SJCRH30 (cell line): ENCODE measurements at regions not wholly inside any gene's neighbourhood (a gene's known extent, or its start where the extent isn't known, plus 50 kb on each side); places are given as distances from the start of the nearest gene placed in this dataset.
"Not testable (repeated sequence)": the region's sequence is repeated elsewhere in the genome, so short reads cannot be mapped to it uniquely, and the experiment has no call there.

Source experiments
- DNase-seq, 2 experiments: peaks; one replicate each; pipeline ENCODE4 v3.0.0-alpha.2; 2015 to 2020
- H3K27ac ChIP-seq: fragments of 250-450 bp; sonication (Bioruptor Pico); 2 replicates; pipeline ENCODE4 v1.5.1; 2020; ENCODE audit warnings: mild to moderate bottlenecking, moderate library complexity
- H3K27me3 ChIP-seq: fragments of 250-450 bp; sonication (Bioruptor Pico); 2 replicates; pipeline ENCODE4 v1.5.1; 2020; ENCODE audit warnings: mild to moderate bottlenecking, moderate library complexity
- H3K36me3 ChIP-seq: fragments of 250-450 bp; sonication (Bioruptor Pico); 2 replicates; pipeline ENCODE4 v1.5.1; 2020; ENCODE audit warnings: mild to moderate bottlenecking, moderate library complexity
- H3K4me1 ChIP-seq: fragments of 250-450 bp; sonication (Bioruptor Pico); 2 replicates; pipeline ENCODE4 v1.5.1; 2020; ENCODE audit warnings: mild to moderate bottlenecking, moderate library complexity
- H3K4me3 ChIP-seq: fragments of 250-450 bp; sonication (Bioruptor Pico); 2 replicates; pipeline ENCODE4 v1.5.1; 2020; ENCODE audit warnings: mild to moderate bottlenecking, moderate library complexity
- H3K9me3 ChIP-seq: fragments of 250-450 bp; sonication (Bioruptor Pico); replicated peaks from 2 replicates; pipeline ENCODE4 v1.5.1; 2020; ENCODE audit warnings: mild to moderate bottlenecking, moderate library complexity

DNA sequence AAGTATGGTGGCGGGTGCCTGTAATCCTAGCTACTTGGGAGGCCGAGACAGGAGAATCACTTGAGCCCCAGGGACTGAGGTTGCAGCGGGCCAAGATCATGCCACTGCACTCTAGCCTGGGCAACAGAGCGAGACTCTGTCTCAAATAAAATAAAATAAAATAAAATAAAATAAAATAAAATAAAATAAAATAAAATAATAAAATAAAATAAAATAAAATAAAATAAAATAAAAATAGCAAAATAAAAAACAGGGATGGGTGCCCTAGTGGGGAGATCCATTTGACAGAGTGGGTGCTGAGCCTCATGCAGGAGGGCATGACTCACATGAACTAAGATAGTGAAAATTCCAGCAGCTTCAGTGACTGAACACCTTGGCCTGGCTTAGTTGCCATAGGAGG lies 460.7 kb downstream of the PLPP3 start:
- not testable (repeated sequence) for H3K4me1 ChIP-seq, DNase-seq, H3K27me3 ChIP-seq, H3K4me3 ChIP-seq, H3K9me3 ChIP-seq, H3K36me3 ChIP-seq, H3K27ac ChIP-seq

DNA sequence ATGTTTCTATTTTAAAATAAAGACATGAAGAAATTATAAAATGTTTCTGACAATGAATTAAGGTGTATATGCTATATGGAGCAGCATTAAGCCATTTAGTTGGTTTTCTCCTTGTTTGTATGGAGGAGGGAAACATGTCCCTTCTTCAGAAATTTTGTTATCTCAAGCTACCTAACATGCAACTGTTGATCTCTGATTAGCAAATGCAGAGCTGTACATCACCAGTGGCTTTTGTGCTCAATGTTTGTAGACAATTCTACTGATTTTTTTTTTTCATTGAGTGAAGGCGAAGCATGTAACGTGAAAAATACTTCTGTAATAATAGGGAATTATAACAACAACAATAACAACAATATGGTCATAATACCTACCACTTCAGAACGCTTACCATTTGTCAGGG lies 463.7 kb downstream of the PLPP3 start:
- Histone ChIP-seq H3K27ac (no peak overlapping the region), H3K27me3 (no peaks in the 10 kb centered on the region), H3K4me3 (no peak overlapping the region), H3K36me3 (no peaks in the 10 kb centered on the region), H3K9me3 (no peaks in the 10 kb centered on the region), H3K4me1 (no peaks in the 10 kb centered on the region)
- no peak for DNase-seq

DNA sequence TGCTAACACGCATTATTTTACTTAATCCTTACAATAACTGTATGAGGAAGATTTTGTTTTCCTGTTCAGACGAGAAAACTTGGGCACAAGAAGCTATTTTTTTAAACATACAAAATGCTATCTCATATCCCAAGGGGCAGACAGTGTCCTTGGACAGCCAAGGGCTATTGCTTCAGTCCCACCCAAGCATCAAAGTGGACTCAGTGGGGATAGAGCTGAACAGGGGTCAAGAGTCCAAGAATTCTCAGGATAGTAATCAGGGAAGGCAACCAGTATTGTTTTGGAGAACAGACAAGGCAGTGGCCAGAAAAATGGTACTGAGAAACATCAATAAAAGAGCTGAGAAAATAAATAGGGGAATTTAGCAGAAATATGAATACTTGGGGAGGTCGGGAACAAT lies 465.7 kb downstream of the PLPP3 start:
- H3K36me3 ChIP-seq, result no peaks in the 10 kb centered on the region
- no peak overlapping the region for H3K27ac ChIP-seq
- H3K4me1 ChIP-seq, result no peaks in the 10 kb centered on the region
- no peak overlapping the region for H3K4me3 ChIP-seq
- no peaks in the 10 kb centered on the region for H3K27me3 ChIP-seq
- DNase-seq, result no peak
- no peaks in the 10 kb centered on the region for H3K9me3 ChIP-seq

DNA sequence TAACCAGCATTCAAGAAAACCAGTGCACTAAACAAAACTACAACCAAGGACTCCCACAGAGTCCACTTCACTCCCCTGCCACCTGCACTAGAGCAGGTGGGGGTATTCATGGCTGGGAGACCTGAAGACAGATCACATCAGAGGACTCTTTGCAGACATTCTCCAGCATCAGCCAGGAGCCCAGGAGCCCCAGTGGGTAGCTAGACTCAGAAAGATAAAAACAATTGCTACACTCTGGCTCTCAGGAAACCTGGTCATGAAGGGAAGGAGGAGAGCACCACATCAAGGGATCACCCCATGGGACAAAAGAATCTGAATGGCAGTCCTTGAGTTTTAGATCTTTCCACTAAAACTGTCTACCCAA lies 472.1 kb downstream of the PLPP3 start:
- Histone ChIP-seq H3K4me1 (peaks cover 3% of the 10 kb centered on the region; the same call in 1 of the 2 replicates), H3K36me3 (no peaks in the 10 kb centered on the region), H3K4me3 (no peak overlapping the region), H3K27me3 (no peaks in the 10 kb centered on the region), H3K9me3 (no peaks in the 10 kb centered on the region; the same call in 1 of the 2 replicates), H3K27ac (no peak overlapping the region)
- DNase-seq, result no peak

DNA sequence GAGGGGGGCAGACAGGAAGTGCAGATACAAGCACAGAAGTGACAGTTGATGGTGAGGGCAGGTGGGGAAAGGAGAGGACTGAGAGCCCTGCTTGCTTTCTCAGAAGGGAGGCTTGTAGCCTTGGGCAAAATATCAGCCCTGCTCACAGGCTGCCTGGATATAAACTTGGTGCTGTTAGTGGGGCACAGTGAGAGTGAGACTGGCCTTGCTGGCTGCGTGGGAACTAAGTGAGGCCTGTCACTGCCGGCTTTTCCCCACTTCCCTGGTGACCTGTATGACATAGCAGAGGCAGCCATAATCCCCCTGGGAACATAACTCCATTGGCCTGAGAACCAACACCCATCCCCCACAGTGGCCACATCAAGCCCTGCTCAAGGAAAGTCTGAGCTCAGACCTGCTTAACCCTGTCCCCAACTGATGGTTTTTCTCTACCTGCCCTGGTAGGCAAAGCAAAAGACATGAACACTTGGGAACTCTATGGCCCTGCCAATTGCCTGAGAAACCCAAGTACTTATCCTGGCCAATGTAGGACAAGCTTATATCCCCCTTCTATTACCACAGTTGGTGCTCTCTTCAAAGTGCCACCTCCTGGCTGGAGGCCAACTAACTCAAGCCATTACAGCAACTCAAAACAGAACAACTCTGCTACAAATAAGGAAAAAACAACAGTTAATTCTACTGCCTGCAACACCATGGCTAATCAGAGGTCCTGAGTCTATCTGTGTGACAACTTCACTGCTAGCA lies 472.7 kb downstream of the PLPP3 start:
- Histone ChIP-seq H3K36me3 (no peaks in the 10 kb centered on the region), H3K4me1 (peaks cover 3% of the 10 kb centered on the region; the same call in 1 of the 2 replicates), H3K27me3 (no peaks in the 10 kb centered on the region), H3K27ac (no peak overlapping the region), H3K4me3 (no peak overlapping the region), H3K9me3 (no peaks in the 10 kb centered on the region; the same call in 1 of the 2 replicates)
- peak; percentile 33 to 50 for DNase-seq

DNA sequence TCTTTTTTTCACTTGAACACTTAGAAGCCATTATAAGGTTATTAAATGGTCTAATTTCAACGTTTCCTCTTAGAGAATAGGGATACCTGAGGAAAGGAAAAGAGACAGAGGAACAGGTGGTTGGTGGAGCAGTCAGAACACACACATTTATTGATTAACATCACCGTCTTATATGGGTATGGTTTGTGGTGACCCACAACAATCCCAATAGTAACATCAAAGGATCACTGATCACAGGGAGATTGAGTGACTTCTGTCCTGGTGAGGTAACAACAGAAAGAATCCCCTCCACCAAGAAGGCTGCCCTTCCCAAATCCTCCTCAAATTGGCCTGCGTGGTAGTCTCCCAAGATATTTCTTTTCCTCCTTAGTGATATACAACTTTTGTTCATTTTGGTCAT lies 474.0 kb downstream of the PLPP3 start:
- Histone ChIP-seq H3K27ac (no peak overlapping the region), H3K4me3 (no peak overlapping the region), H3K27me3 (no peaks in the 10 kb centered on the region), H3K4me1 (peaks cover 3% of the 10 kb centered on the region; the same call in 1 of the 2 replicates), H3K9me3 (no peaks in the 10 kb centered on the region; the same call in 1 of the 2 replicates), H3K36me3 (no peaks in the 10 kb centered on the region)
- no peak for DNase-seq

DNA sequence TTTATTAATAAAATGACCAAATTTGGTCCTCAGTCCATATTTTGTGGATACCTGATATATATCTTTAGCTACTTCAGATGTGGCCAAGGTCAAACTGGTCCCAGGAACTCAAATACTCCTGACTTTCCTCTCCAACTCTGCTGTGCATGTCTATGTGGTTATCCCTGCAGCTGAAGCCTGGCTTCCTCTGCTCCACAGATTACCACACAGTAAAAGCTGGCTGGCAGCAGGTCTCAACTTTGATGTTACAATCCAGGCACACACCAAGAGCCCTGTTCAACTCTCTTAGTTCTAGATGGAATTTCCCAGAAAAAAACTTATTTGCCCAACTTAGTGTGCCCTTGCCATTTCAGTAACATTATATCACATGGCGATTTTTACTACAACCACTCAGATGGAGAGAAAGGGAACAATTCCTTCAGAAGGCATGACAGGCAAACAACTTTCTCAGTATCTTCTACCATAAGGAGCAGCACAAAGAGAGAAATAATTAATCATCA lies 479.5 kb downstream of the PLPP3 start:
- Histone ChIP-seq H3K27me3 (no peaks in the 10 kb centered on the region), H3K4me1 (no peaks in the 10 kb centered on the region), H3K4me3 (no peak overlapping the region), H3K36me3 (no peaks in the 10 kb centered on the region), H3K27ac (no peak overlapping the region), H3K9me3 (no peaks in the 10 kb centered on the region; the same call in 1 of the 2 replicates)
- DNase-seq, result no peak

DNA sequence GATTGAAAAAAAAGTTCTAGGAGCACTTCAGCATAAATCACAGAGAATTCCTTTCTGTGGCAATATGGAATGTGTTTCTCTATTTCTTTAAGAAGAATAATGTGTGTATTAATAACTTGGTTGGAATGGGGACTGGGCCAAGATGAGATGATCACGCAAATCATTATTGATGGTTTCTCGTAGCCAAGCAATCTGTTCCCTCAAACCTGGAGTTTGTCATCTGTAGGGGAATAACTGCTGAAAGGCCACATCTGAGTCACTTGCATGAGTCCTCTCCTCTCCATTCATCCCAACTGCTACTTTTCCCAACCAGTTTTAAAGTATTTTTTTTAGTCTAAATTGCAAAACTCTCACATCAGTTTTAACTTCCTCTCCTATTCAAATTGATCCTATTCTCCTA lies 480.4 kb downstream of the PLPP3 start:
- H3K36me3 ChIP-seq, result no peaks in the 10 kb centered on the region
- H3K27ac ChIP-seq, result no peak overlapping the region
- no peaks in the 10 kb centered on the region for H3K27me3 ChIP-seq
- no peaks in the 10 kb centered on the region for H3K4me1 ChIP-seq
- H3K4me3 ChIP-seq, result no peak overlapping the region
- no peak for DNase-seq
- no peaks in the 10 kb centered on the region; the same call in 1 of the 2 replicates for H3K9me3 ChIP-seq

DNA sequence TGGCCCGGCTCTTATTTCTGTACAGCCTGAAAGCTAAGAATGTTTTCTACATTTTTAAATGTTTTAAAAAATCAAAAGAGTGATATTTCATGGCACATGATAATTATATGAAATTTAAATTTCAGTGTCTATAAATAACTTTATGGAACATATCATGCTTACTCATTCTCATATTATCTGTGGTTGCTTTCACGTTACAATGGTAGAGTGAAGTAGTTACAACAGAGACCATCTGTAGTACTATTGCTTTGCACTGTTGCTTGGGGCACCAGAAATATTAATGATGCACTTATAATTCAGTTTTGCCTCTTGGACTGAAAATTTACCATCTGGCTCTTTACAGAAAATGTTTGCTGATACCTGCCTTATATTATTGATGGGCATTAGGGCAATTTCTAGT lies 481.6 kb downstream of the PLPP3 start:
- Histone ChIP-seq H3K27ac (no peak overlapping the region), H3K4me3 (no peak overlapping the region), H3K36me3 (no peaks in the 10 kb centered on the region), H3K9me3 (no peaks in the 10 kb centered on the region; the same call in 1 of the 2 replicates), H3K27me3 (no peaks in the 10 kb centered on the region), H3K4me1 (no peaks in the 10 kb centered on the region)
- DNase-seq, result no peak

DNA sequence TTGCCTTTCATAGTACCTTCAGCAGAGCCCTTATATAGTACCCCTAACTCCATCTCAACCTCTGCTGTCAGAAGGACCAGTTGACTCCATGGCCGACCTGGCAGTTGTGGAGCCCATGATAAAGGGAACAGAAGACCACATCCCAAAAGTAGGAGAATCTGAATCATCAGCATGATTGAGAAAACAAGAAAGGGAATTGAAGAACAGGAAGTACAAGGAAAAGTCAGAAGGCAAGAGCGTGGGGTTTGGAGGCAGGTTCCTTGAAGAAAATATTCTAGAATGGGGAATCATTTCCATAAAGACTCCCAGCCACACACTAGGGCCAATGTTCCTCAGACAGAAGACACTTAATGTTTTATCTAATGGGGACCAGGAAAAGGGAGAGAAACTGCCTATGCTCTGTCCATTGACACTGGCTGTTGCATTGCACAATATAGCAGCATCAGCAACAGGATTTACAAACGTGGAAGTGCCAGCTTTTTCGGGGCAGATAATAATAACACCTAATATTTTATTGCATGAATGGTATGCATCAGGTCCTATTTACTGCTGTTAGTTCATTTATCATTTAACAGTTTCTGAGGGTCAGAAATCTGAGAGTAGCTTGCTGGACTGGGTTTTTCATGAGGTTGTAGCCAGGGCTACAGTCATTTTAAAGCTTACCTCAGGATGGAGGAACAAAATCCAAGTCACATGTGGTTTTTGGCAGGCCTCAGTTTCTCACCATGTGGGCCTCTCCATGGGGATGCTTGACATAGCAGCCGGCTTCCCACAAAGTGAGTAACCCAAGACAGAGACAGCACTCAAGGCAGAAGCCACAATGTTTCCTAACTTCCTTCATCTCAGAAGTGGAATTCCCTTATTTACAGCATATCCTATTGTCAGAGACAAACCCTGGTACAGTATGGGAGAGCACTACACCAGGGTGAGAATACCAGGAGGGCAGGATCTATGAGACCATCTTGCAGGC lies 483.4 kb downstream of the PLPP3 start:
- no peaks in the 10 kb centered on the region for H3K27me3 ChIP-seq
- no peak for DNase-seq
- no peaks in the 10 kb centered on the region for H3K9me3 ChIP-seq
- H3K27ac ChIP-seq, result no peak overlapping the region
- no peaks in the 10 kb centered on the region for H3K4me1 ChIP-seq
- no peaks in the 10 kb centered on the region for H3K36me3 ChIP-seq
- H3K4me3 ChIP-seq, result no peak overlapping the region

DNA sequence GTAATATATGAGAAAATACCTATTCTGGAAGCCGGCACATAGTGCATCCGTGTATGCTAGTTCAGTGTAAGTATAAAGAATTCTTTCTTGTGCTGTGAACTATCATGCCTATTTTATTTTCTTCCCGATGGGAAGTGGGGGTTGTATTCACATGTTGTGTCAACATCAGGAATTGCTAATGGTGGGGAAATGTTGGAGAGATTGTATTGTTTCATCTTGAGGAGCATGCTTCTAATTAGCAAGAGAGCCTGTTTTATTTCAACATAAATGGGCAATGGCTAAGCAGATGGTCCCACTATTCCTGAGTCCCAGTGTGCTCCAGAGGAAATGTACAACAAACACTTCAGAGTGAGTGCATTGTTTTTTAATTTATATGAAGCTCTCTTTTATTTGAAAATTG lies 485.2 kb downstream of the PLPP3 start:
- H3K9me3 ChIP-seq, result no peaks in the 10 kb centered on the region
- no peaks in the 10 kb centered on the region for H3K27me3 ChIP-seq
- no peaks in the 10 kb centered on the region for H3K36me3 ChIP-seq
- no peak for DNase-seq
- H3K4me1 ChIP-seq, result no peaks in the 10 kb centered on the region
- H3K27ac ChIP-seq, result no peak overlapping the region
- H3K4me3 ChIP-seq, result no peak overlapping the region

DNA sequence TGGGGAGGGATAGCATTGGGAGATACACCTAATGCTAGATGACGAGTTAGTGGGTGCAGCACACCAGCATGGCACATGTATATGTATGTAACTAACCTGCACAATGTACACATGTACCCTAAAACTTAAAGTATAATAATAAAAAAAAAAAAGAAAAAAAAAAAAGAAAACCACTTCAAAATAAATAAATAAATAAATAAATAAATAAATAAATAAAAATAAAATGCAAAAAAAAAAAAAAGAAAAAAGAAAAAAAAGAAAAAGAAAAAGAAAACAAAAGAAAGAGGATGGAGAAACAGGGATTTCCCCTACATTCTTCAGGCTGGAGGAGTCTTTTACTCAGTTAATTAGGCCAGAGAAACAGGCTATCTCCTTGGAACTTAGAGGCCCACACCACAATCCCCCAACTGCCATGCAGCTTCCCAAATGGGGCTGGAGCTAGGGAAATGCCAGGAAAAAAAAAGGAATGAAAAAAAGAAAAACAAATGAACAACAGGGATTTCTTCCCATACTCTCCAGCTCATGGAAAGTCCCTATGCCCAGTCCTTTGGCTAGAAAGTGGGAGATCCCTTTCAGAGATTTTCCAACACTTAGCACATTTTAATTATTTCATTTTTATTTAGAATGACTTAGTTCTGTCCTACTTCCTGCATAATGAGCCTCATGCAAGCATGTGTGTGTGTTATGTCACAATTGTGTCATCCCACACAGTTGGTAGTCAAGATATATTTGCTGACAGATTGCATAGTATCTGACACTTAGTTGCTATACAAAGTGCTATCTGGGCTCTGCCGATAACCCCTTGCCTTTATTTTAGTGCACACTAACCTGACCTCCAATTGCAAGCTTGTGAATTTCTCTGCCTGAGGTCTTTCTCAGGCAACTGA lies 486.4 kb downstream of the PLPP3 start:
- Histone ChIP-seq H3K9me3 (no peaks in the 10 kb centered on the region), H3K36me3 (no peaks in the 10 kb centered on the region), H3K4me1 (no peaks in the 10 kb centered on the region), H3K27me3 (no peaks in the 10 kb centered on the region), H3K27ac (no peak overlapping the region), H3K4me3 (no peak overlapping the region)
- DNase-seq, result no peak

DNA sequence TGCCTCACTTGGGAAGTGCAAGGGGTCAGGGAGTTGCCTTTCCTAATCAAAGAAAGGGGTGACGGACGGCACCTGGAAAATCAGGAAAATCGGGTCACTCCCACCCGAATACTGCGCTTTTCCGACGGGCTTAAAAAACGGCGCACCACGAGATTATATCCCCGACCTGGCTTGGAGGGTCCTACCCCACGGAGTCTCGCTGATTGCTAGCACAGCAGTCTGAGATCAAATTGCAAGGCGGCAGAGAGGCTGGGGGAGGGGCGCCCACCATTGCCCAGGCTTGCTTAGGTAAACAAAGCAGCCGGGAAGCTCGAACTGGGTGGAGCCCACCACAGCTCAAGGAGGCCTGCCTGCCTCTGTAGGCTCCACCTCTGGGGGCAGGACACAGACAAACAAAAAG lies 489.5 kb downstream of the PLPP3 start:
- H3K4me1 ChIP-seq, H3K27ac ChIP-seq, DNase-seq, H3K4me3 ChIP-seq, H3K27me3 ChIP-seq, H3K36me3 ChIP-seq, H3K9me3 ChIP-seq: not testable (repeated sequence)

DNA sequence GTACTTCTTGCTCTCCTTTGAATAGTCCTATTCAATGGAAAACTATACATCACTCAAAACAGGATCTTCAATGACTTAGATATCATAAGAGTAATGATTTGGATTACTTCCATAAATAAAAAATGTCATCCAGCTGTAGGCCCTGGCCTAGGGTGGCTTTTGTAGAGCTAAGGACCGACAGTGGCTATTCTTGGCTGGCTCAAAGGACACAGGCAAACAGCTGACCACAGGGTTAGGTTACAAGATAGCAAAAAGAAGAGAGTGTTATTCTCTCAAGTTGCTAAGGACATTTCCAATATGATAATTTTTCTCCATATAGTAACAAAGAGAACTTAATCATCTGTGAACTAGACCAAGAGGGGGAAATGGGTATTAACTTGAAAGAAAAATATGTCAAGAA lies 495.1 kb downstream of the PLPP3 start:
- Histone ChIP-seq H3K9me3 (no peaks in the 10 kb centered on the region), H3K36me3 (no peaks in the 10 kb centered on the region), H3K4me1 (no peaks in the 10 kb centered on the region), H3K4me3 (no peak overlapping the region), H3K27ac (no peak overlapping the region), H3K27me3 (no peaks in the 10 kb centered on the region)
- DNase-seq, result no peak
